ENCODE measurements at regions not wholly inside any gene's neighbourhood (a gene's known extent, or its start where the extent isn't known, plus 50 kb on each side); places are given as distances from the start of the nearest gene placed in this dataset.
"Not testable (repeated sequence)": the region's sequence is repeated elsewhere in the genome, so short reads cannot be mapped to it uniquely, and the experiment has no call there.

DNA sequence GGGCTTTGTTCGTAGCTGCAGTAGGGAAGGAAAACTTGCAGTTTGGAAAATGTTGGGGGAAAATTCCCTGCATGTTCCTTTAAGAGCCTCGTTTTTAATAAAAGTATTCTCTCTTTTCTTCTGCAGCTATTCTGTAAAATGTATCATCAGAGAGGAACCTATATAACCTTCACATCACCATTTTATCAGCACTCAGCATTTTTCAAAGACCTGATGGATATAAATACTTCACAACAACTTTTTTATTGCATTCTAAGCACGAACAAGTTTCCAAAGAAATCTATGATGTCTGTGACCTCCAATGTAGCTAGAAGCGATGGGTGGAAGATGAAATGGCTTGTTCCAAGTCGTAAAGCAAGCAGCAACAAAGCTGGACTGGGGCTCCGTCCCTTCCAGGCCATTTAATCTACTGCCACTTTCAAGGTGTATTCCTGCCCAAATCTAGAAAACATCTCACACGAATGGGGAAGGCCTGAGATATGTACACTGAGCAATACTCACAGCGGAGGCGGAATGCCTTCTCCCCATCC, 84.0 kb downstream of the NSUN2 start:
- no peak for DNase-seq (ENCODE audit: low read depth)

DNA sequence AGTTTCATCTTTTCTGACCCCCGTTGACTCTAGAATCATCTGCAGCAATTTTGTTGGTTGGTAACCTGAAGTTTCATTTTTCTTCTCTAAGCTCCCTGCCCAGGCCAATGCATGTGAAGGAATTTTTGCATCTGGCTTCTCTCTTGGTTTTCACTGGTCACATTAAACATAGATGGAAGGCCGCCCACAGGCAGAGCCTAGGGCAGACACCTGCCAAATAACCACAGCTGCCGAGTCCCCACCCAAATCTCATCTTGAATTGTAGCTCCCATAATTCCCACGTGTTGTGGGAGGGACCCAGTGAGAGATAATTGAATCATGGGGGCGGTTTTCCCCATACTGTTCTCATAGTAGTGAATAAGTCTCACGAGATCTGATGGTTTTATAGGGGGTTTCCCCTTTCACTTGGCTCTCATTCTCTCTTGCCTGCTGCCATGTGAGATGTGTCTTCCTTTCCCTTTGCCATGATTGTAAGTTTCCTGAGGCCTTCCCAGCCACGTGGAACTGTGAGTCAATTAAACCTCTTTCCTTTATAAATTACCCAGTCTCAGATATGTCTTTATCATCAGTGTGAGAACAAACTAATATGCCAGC, 84.8 kb downstream of the NSUN2 start:
- DNase-seq (ENCODE audit: low read depth), result not testable (repeated sequence)

DNA sequence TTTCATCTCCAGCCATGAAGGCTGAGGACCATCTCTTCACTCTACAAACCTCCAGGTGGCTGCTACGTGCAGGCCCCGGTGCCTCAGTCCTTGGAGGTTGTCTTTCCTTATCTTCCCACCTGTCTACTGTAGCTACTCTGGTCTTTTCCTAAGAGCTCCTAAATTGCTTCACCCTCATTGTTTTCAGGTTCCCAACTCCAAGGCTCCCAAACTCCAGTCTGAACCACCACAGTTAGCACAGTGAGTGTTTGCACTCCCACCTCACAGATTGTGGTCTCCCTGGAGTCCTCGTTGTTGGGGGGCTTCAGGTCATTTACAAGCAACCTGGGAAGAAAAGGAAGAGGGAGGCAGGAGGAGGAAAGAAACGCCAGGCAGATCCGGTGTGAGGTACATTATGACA, 85.3 kb downstream of the NSUN2 start:
- no peak for DNase-seq (ENCODE audit: low read depth)

DNA sequence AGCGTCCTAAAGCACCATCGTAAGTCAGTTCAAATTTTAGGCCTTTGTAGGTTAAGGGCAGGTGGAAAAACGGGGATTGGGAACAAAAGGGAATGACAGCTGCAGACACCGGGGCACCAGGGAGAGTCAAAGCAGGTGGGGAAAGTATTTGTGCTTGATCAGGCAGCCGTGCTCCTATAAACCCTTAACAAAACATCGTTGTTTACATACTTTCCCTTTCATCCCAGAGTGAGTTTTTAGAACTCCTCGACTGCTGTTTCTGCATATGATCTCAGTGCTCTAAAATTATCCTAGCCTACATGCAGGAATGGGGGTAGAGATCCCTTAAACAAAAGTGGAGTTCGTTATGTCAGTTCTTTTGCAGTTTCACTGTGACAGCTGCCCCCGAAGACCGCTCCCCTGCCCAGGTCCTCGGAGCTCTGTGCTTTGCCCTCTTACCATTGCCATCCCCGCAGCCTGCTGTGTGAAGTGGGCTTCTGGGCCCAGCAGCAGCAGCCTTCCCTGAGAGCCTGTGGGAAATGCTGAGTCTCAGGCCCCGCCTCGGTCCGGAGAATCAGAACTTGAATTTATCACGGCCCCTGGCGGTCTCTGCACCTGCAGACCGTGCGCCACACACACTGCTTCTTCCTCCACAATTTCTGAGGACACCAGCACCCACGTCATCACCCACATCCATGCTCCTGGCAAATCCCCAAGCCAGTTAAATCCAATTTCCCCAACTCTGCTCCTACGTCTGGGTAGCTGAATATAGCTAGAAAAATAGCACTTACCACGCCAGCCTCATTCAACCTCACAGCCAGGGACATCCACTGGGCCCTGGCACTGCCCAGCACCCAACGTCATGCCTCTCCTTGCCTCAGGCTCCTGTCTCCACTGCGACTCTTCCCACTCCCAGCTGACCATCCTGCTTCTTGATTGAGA, 86.8 kb downstream of the NSUN2 start:
- no peak for DNase-seq (ENCODE audit: low read depth)

DNA sequence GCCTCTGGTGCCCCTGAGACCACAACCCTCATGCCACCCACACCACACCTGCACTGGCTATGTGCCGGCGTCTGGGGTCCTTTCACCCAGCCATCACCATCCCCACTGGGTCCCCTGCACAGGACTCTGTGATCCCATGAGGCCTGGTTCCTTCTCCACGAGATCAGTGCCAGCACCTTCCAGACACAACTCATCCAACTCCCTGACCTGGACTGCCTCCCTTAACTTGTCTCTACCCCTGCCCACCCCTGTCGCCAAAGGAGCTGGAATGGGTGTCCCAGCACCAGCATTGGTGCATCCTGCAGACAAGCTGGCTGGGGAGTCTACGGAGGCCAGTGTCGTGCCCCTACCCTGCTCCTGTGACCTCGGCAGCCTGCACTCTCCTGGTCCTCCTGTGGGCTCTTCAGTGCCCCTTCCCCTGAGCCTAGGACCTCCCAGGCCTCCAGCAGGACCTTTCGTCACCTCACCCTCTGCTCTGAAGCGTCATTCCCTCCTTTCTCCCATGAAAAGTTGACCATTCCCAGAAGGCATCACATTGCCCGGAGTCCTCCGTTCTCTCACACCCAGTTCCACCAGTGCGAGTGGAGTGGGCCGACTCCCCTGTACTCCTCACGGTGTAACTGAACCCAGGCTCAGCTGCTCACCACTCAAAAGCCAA, 87.7 kb downstream of the NSUN2 start:
- DNase-seq (ENCODE audit: low read depth), result no peak

DNA sequence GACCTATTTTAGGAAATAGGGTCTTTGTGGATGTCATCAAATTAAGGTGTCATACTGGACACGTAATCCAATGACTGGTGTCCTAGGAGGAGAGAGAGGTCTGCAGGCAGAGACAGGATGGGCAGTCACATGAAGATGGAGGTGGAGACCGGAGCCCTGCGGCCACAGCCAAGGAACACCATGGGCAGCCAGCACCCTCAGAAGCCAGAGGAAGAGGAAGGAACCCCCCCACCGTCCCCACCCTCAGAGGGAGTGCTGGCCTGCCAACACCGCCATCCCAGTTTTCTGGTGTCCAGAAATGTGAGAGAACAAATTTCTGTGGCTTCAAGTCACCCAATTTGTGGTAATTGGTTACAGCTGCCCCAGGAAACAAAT, 88.3 kb downstream of the NSUN2 start:
- peak; percentile 0 for DNase-seq (ENCODE audit: low read depth)

Data from GM04504 (cell line).